ENCODE measurements at regions not wholly inside any gene's neighbourhood (a gene's known extent, or its start where the extent isn't known, plus 50 kb on each side); places are given as distances from the start of the nearest gene placed in this dataset.

- no peak for DNase-seq
- Histone ChIP-seq H3K27me3 (no peaks in the 10 kb centered on the region), H3K4me3 (no peak overlapping the region), H3K27ac (no peak overlapping the region), H3K9me3 (no peaks in the 10 kb centered on the region), H3K36me3 (no peaks in the 10 kb centered on the region), H3K4me1 (no peaks in the 10 kb centered on the region)
- WGBS, 2 donors (ENCODE audit: low coverage in 1 of 2), result 57 to 67% methylated on average over 1 to 3 of the region's 3 CpGs
- intact Hi-C loops (cut with DNase I; ENCODE audit: low total_unique reads) (no loop called here), in situ Hi-C loops (cut with MboI; ENCODE audit: low pct_ligation_motif_present in 1 of 4, low pct_unique_long_range_greater_than_20kb in 1 of 4, low sequenced_read_pairs in 3 of 4) (no loop called here)
- TF ChIP-seq POLR2AphosphoS5 (IDR thresholded peaks at IDR 0.05) (no peak), EP300 (IDR thresholded peaks at IDR 0.05; ENCODE audit: low read depth) (no peak)
These were observed 771.8 kb upstream of the SLITRK1 start for GRCh38 chr13:84653915-84654534.

GRCh38 chr13:84651705-84652104 lies 769.4 kb upstream of the SLITRK1 start:
- H3K27me3 ChIP-seq, result no peaks in the 10 kb centered on the region
- in situ Hi-C loops (cut with MboI; ENCODE audit: low pct_ligation_motif_present in 1 of 4, low pct_unique_long_range_greater_than_20kb in 1 of 4, low sequenced_read_pairs in 3 of 4) (no loop called here), intact Hi-C loops (cut with DNase I; ENCODE audit: low total_unique reads) (no loop called here)
- no peak for DNase-seq
- TF ChIP-seq EP300 (IDR thresholded peaks at IDR 0.05; ENCODE audit: low read depth), result no peak
- TF ChIP-seq POLR2A (IDR thresholded peaks at IDR 0.05), result no peak
- no peak for TF ChIP-seq POLR2AphosphoS5 (IDR thresholded peaks at IDR 0.05)
- no peak for TF ChIP-seq CTCF (IDR thresholded peaks at IDR 0.05)
- H3K4me1 ChIP-seq, result no peaks in the 10 kb centered on the region
- H3K27ac ChIP-seq, result no peak overlapping the region
- no peaks in the 10 kb centered on the region for H3K9me3 ChIP-seq
- WGBS, 2 donors (ENCODE audit: low coverage in 1 of 2), result 93 to 96% methylated on average over 3 of the region's 3 CpGs
- no peaks in the 10 kb centered on the region for H3K36me3 ChIP-seq
- H3K4me3 ChIP-seq, result no peak overlapping the region

- TF ChIP-seq CTCF (IDR thresholded peaks at IDR 0.05), result no peak
- no peak for TF ChIP-seq POLR2AphosphoS5 (IDR thresholded peaks at IDR 0.05)
- TF ChIP-seq POLR2A (IDR thresholded peaks at IDR 0.05), result no peak
- TF ChIP-seq EP300 (IDR thresholded peaks at IDR 0.05; ENCODE audit: low read depth), result no peak
- Histone ChIP-seq H3K36me3 (no peaks in the 10 kb centered on the region), H3K9me3 (no peaks in the 10 kb centered on the region), H3K27me3 (no peaks in the 10 kb centered on the region), H3K27ac (no peak overlapping the region), H3K4me1 (no peaks in the 10 kb centered on the region), H3K4me3 (no peak overlapping the region)
- 59% methylated on average over 5 of the region's 5 CpGs; no CpG with 5 or more reads in 1 of the 2 donors for WGBS, 2 donors (ENCODE audit: low coverage in 1 of 2)
- intact Hi-C loops (cut with DNase I; ENCODE audit: low total_unique reads) (no loop called here), in situ Hi-C loops (cut with MboI; ENCODE audit: low pct_ligation_motif_present in 1 of 4, low pct_unique_long_range_greater_than_20kb in 1 of 4, low sequenced_read_pairs in 3 of 4) (no loop called here)
- no peak for DNase-seq
These were observed 769.0 kb upstream of the SLITRK1 start for GRCh38 chr13:84651288-84651687.

- no peak for TF ChIP-seq CTCF (IDR thresholded peaks at IDR 0.05)
- TF ChIP-seq POLR2A (IDR thresholded peaks at IDR 0.05), result no peak
- no peak for TF ChIP-seq POLR2AphosphoS5 (IDR thresholded peaks at IDR 0.05)
- no peak for TF ChIP-seq EP300 (IDR thresholded peaks at IDR 0.05; ENCODE audit: low read depth)
- DNase-seq, result no peak
- H3K4me3 ChIP-seq, result no peak overlapping the region
- no peaks in the 10 kb centered on the region for H3K9me3 ChIP-seq
- in situ Hi-C loops (cut with MboI; ENCODE audit: low pct_ligation_motif_present in 1 of 4, low pct_unique_long_range_greater_than_20kb in 1 of 4, low sequenced_read_pairs in 3 of 4) (no loop called here), intact Hi-C loops (cut with DNase I; ENCODE audit: low total_unique reads) (no loop called here)
- no peaks in the 10 kb centered on the region for H3K36me3 ChIP-seq
- H3K27me3 ChIP-seq, result no peaks in the 10 kb centered on the region
- WGBS, 2 donors (ENCODE audit: low coverage in 1 of 2), result 52 to 68% methylated on average over 3 to 4 of the region's 4 CpGs
- no peaks in the 10 kb centered on the region for H3K4me1 ChIP-seq
- H3K27ac ChIP-seq, result no peak overlapping the region
These were observed 767.6 kb upstream of the SLITRK1 start for GRCh38 chr13:84649853-84650252.
